ENCODE measurements at regions not wholly inside any gene's neighbourhood (a gene's known extent, or its start where the extent isn't known, plus 50 kb on each side); places are given as distances from the start of the nearest gene placed in this dataset.

DNA sequence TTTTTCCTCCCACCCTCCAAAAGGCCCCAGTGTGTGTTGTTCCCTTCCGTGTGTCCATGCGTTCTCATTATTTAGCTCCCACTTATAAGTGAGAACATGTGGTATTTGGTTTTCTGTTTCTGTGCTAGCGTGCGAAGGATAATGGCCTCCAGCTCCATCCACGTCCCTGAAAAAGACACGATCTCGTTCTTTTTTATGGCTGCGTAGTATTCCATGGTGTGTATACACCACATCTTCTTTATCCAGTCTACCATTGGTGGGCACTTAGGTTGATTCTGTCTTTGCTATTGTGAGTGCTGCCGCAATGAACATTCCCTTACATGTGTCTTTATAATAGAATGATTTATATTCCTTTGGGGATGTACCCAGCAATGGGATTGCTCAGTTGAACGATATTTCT, 177.8 kb downstream of the ETS2 start:
- no peak for TF ChIP-seq EZH2 (IDR thresholded peaks at IDR 0.05; ENCODE audit: insufficient read depth, poor library complexity, severe bottlenecking)
- no peak for TF ChIP-seq EZH2phosphoT487 (IDR thresholded peaks at IDR 0.05; ENCODE audit: insufficient read depth, low read depth)

Measured in GM23248 (cell line).